ENCODE measurements at regions not wholly inside any gene's neighbourhood (a gene's known extent, or its start where the extent isn't known, plus 50 kb on each side); places are given as distances from the start of the nearest gene placed in this dataset.

- Histone ChIP-seq H3K9me3 (ENCODE audit: control insufficient read depth, insufficient read depth, low read depth, low read length) (no peaks in the 10 kb centered on the region), H3K4me3 (ENCODE audit: low read depth, low read length) (no peak overlapping the region), H3K4me1 (ENCODE audit: control insufficient read depth, insufficient read depth, low read length) (no peaks in the 10 kb centered on the region), H3K36me3 (ENCODE audit: control insufficient read depth in 2 of 2, insufficient read depth in 1 of 2, low read length in 2 of 2) (no peaks in the 10 kb centered on the region), H3K27ac (ENCODE audit: extremely low read depth, low read depth, low read length) (no peak overlapping the region)
- ChIA-PET CTCF (no interaction called here), POLR2A (no interaction called here)
- no peak for TF ChIP-seq FEZF1 (tag by site-specific recombination; IDR thresholded peaks at IDR 0.05)
- no peak for TF ChIP-seq ZBTB48 (tag by site-specific recombination; IDR thresholded peaks at IDR 0.05)
- TF ChIP-seq ZNF280C (tag by site-specific recombination; IDR thresholded peaks at IDR 0.05): no peak
- TF ChIP-seq REPIN1 (tag by site-specific recombination; IDR thresholded peaks at IDR 0.05; ENCODE audit: low read depth): no peak
- TF ChIP-seq ZSCAN30 (tag by site-specific recombination; IDR thresholded peaks at IDR 0.05): no peak
- TF ChIP-seq ZNF660 (tag by site-specific recombination; IDR thresholded peaks at IDR 0.05): no peak
- TF ChIP-seq ZNF19 (tag by site-specific recombination; IDR thresholded peaks at IDR 0.05; ENCODE audit: low read depth): no peak
- TF ChIP-seq AEBP2 (tag by site-specific recombination; IDR thresholded peaks at IDR 0.05; ENCODE audit: borderline replicate concordance): no peak
- no peak for TF ChIP-seq TRIM28 (IDR thresholded peaks at IDR 0.05; ENCODE audit: borderline replicate concordance, low read length)
- TF ChIP-seq ZNF585B (tag by site-specific recombination; IDR thresholded peaks at IDR 0.05): no peak
- no peak for TF ChIP-seq RBAK (tag by site-specific recombination; IDR thresholded peaks at IDR 0.05)
- no peak for TF ChIP-seq ZNF174 (tag by site-specific recombination; IDR thresholded peaks at IDR 0.05)
- no peak for TF ChIP-seq ZFP3 (tag by site-specific recombination; IDR thresholded peaks at IDR 0.05; ENCODE audit: low read depth)
- TF ChIP-seq ZNF2 (tag by site-specific recombination; IDR thresholded peaks at IDR 0.05): no peak
- TF ChIP-seq ELK4 (IDR thresholded peaks at IDR 0.05; ENCODE audit: borderline replicate concordance, low read depth, low read length): no peak
- no peak for TF ChIP-seq ZNF404 (tag by site-specific recombination; IDR thresholded peaks at IDR 0.05)
- no peak for TF ChIP-seq ZBTB44 (tag by site-specific recombination; IDR thresholded peaks at IDR 0.05)
- TF ChIP-seq ZNF843 (tag by site-specific recombination; IDR thresholded peaks at IDR 0.05): no peak
- TF ChIP-seq ZBTB10 (tag by site-specific recombination; IDR thresholded peaks at IDR 0.05): no peak
Measured at GRCh38 chr13:47087841-47088240, 191.0 kb upstream of the HTR2A start.
